GM10248 (cell line): ENCODE measurements at regions not wholly inside any gene's neighbourhood (a gene's known extent, or its start where the extent isn't known, plus 50 kb on each side); places are given as distances from the start of the nearest gene placed in this dataset.

ENCODE experiments used
- CTCF ChIA-PET: fragments of 300-600 bp; sonication (Branson Sonifier 250); formaldehyde crosslinking; extraction: SDS; loops from one replicate; lab custom pipeline; 2021; ENCODE audit warnings: antibody characterized with exemption; lab: Yijun Ruan, JAX
- POLR2A ChIA-PET: fragments of 350-650 bp; sonication (Branson Sonifier 250); formaldehyde crosslinking; extraction: SDS; loops from one replicate; lab custom pipeline; 2020; ENCODE audit warnings: antibody characterized with exemption; lab: Yijun Ruan, JAX
- DNase-seq: peaks from one replicate; pipeline ENCODE4 v3.0.0; 2012; ENCODE audit errors: extremely low spot score
- TF ChIP-seq, protein P1 (sequence below): IDR thresholded peaks from 2 replicates; pipeline ENCODE4 v1.5.1; 2012; ENCODE audit warnings: mild to moderate bottlenecking, low read depth; ENCODE audit errors: extremely low read depth, missing control alignments, control extremely low read depth

DNA sequence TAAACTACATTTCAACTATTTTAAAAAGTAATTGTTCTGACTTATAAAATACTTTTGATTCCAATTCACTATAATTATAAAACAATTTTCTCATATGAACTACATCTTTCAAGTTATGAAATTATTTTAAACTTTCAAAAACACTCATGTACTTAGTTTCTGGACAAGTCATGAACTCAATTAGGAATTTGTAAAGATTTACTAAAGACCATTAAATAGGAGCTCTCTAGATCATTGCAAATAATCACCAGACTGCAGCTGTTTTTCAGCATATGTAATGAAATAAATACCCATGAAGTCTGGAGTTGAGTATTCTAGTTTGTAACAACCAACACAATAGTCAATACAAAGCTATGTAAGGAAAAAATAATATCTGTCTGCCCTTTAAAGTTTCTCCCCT lies 605.1 kb upstream of the MIR17HG start:
- CTCF ChIA-PET: no interaction called here
- DNase-seq: no peak
- POLR2A ChIA-PET: no interaction called here
- TF ChIP-seq, protein P1, sequence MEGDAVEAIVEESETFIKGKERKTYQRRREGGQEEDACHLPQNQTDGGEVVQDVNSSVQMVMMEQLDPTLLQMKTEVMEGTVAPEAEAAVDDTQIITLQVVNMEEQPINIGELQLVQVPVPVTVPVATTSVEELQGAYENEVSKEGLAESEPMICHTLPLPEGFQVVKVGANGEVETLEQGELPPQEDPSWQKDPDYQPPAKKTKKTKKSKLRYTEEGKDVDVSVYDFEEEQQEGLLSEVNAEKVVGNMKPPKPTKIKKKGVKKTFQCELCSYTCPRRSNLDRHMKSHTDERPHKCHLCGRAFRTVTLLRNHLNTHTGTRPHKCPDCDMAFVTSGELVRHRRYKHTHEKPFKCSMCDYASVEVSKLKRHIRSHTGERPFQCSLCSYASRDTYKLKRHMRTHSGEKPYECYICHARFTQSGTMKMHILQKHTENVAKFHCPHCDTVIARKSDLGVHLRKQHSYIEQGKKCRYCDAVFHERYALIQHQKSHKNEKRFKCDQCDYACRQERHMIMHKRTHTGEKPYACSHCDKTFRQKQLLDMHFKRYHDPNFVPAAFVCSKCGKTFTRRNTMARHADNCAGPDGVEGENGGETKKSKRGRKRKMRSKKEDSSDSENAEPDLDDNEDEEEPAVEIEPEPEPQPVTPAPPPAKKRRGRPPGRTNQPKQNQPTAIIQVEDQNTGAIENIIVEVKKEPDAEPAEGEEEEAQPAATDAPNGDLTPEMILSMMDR: no peak

DNA sequence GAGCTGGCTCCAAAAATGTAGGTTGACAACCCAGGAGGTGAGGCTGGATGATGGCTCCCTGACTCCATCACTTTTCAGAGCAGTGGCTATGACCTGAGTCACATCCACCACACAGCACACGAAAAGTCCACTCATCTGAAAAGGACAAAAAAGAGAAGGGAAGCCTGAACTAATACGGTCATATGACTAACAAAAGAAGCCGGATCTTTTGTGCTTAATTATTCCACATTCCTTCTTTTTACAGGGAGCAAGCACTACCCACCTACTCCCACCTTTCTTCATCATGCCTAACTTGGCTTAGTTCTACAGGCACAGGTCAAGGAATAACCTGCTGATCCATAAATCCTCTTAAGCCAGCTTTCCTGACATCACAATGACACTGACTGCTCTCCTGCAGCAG lies 601.3 kb upstream of the MIR17HG start:
- TF ChIP-seq, protein P1: no peak
- ChIA-PET CTCF (no interaction called here), POLR2A (no interaction called here)
- DNase-seq: no peak

GRCh38 chr13:90750021-90750420 lies 597.5 kb upstream of the MIR17HG start:
- TF ChIP-seq, protein P1: no peak
- CTCF ChIA-PET: no interaction called here
- POLR2A ChIA-PET: no interaction called here
- no peak for DNase-seq

GRCh38 chr13:90751026-90751425 lies 596.5 kb upstream of the MIR17HG start:
- TF ChIP-seq, protein P1: no peak
- no peak for DNase-seq
- CTCF ChIA-PET: no interaction called here
- POLR2A ChIA-PET: no interaction called here

- DNase-seq: no peak
- TF ChIP-seq, protein P1: no peak
- ChIA-PET CTCF (no interaction called here), POLR2A (no interaction called here)
Measured at GRCh38 chr13:90752070-90752469, 595.4 kb upstream of the MIR17HG start.

GRCh38 chr13:90757127-90757680 lies 590.3 kb upstream of the MIR17HG start:
- CTCF ChIA-PET: interaction anchor here (2.4 kb wide), 1 partner anchor 11 kb away, joined by 6 read pairs; no protein-coding TSS in a partner anchor
- TF ChIP-seq, protein P1: no peak
- POLR2A ChIA-PET: no interaction called here
- DNase-seq: no peak
